ENCODE measurements at regions not wholly inside any gene's neighbourhood (a gene's known extent, or its start where the extent isn't known, plus 50 kb on each side); places are given as distances from the start of the nearest gene placed in this dataset.
"Not testable (repeated sequence)": the region's sequence is repeated elsewhere in the genome, so short reads cannot be mapped to it uniquely, and the experiment has no call there.

- no peak for DNase-seq (ENCODE audit: low spot score)
- H3K27me3 Mint-ChIP-seq (ENCODE audit: unreplicated experiment), result no peaks in the 10 kb centered on the region
- no peak for TF ChIP-seq CTCF (IDR thresholded peaks at IDR 0.05; ENCODE audit: unreplicated experiment)
- no peak overlapping the region for H3K27ac Mint-ChIP-seq (ENCODE audit: unreplicated experiment)
- H3K4me3 Mint-ChIP-seq (ENCODE audit: unreplicated experiment), result no peak overlapping the region
- no peaks in the 10 kb centered on the region for H3K36me3 Mint-ChIP-seq (ENCODE audit: low read depth, unreplicated experiment)
- H3K9me3 Mint-ChIP-seq (ENCODE audit: unreplicated experiment), result no peaks in the 10 kb centered on the region
- no peaks in the 10 kb centered on the region for H3K4me1 Mint-ChIP-seq (ENCODE audit: unreplicated experiment)
These were observed 472.2 kb downstream of the C12orf50 start for GRCh38 chr12:87556985-87557384.

GRCh38 chr12:87531213-87531612 is 498.0 kb downstream of the C12orf50 start:
- not testable (repeated sequence) for H3K27ac Mint-ChIP-seq (ENCODE audit: unreplicated experiment); DNase-seq (ENCODE audit: low spot score); H3K4me3 Mint-ChIP-seq (ENCODE audit: unreplicated experiment)

GRCh38 chr12:87529413-87529812 is 499.8 kb downstream of the C12orf50 start:
- no peak overlapping the region for H3K27ac Mint-ChIP-seq (ENCODE audit: unreplicated experiment)
- no peaks in the 10 kb centered on the region for H3K4me1 Mint-ChIP-seq (ENCODE audit: unreplicated experiment)
- no peak for DNase-seq (ENCODE audit: low spot score)
- peaks cover 4% of the 10 kb centered on the region for H3K27me3 Mint-ChIP-seq (ENCODE audit: unreplicated experiment)
- no peaks in the 10 kb centered on the region for H3K36me3 Mint-ChIP-seq (ENCODE audit: low read depth, unreplicated experiment)
- TF ChIP-seq CTCF (IDR thresholded peaks at IDR 0.05; ENCODE audit: unreplicated experiment), result no peak
- H3K9me3 Mint-ChIP-seq (ENCODE audit: unreplicated experiment), result no peaks in the 10 kb centered on the region
- no peak overlapping the region for H3K4me3 Mint-ChIP-seq (ENCODE audit: unreplicated experiment)

More at GRCh38 chr12:87531213-87531612, 498.0 kb downstream of the C12orf50 start:
- not testable (repeated sequence) for H3K36me3 Mint-ChIP-seq (ENCODE audit: low read depth, unreplicated experiment); H3K4me1 Mint-ChIP-seq (ENCODE audit: unreplicated experiment); H3K9me3 Mint-ChIP-seq (ENCODE audit: unreplicated experiment); H3K27me3 Mint-ChIP-seq (ENCODE audit: unreplicated experiment)

GRCh38 chr12:87520968-87521367 is 508.2 kb downstream of the C12orf50 start:
- Mint-ChIP-seq H3K4me1 (ENCODE audit: unreplicated experiment) (no peaks in the 10 kb centered on the region), H3K9me3 (ENCODE audit: unreplicated experiment) (no peaks in the 10 kb centered on the region)
- TF ChIP-seq CTCF (IDR thresholded peaks at IDR 0.05; ENCODE audit: unreplicated experiment), result no peak

GRCh38 chr12:87518481-87518880 is 510.7 kb downstream of the C12orf50 start:
- Mint-ChIP-seq H3K4me1 (ENCODE audit: unreplicated experiment) (no peaks in the 10 kb centered on the region), H3K4me3 (ENCODE audit: unreplicated experiment) (no peak overlapping the region), H3K36me3 (ENCODE audit: low read depth, unreplicated experiment) (no peaks in the 10 kb centered on the region), H3K27ac (ENCODE audit: unreplicated experiment) (no peak overlapping the region), H3K9me3 (ENCODE audit: unreplicated experiment) (no peaks in the 10 kb centered on the region), H3K27me3 (ENCODE audit: unreplicated experiment) (no peaks in the 10 kb centered on the region)
- DNase-seq (ENCODE audit: low spot score), result no peak
- no peak for TF ChIP-seq CTCF (IDR thresholded peaks at IDR 0.05; ENCODE audit: unreplicated experiment)

More at GRCh38 chr12:87520968-87521367, 508.2 kb downstream of the C12orf50 start:
- Mint-ChIP-seq H3K36me3 (ENCODE audit: low read depth, unreplicated experiment) (no peaks in the 10 kb centered on the region), H3K27me3 (ENCODE audit: unreplicated experiment) (no peaks in the 10 kb centered on the region), H3K27ac (ENCODE audit: unreplicated experiment) (no peak overlapping the region), H3K4me3 (ENCODE audit: unreplicated experiment) (no peak overlapping the region)
- no peak for DNase-seq (ENCODE audit: low spot score)

GRCh38 chr12:87518036-87518435 is 511.2 kb downstream of the C12orf50 start:
- Mint-ChIP-seq H3K9me3 (ENCODE audit: unreplicated experiment) (no peaks in the 10 kb centered on the region), H3K4me3 (ENCODE audit: unreplicated experiment) (no peak overlapping the region), H3K4me1 (ENCODE audit: unreplicated experiment) (no peaks in the 10 kb centered on the region), H3K36me3 (ENCODE audit: low read depth, unreplicated experiment) (no peaks in the 10 kb centered on the region), H3K27me3 (ENCODE audit: unreplicated experiment) (no peaks in the 10 kb centered on the region), H3K27ac (ENCODE audit: unreplicated experiment) (no peak overlapping the region)
- DNase-seq (ENCODE audit: low spot score), result no peak
- no peak for TF ChIP-seq CTCF (IDR thresholded peaks at IDR 0.05; ENCODE audit: unreplicated experiment)
